PC-3 (cell line): ENCODE measurements at regions not wholly inside any gene's neighbourhood (a gene's known extent, or its start where the extent isn't known, plus 50 kb on each side); places are given as distances from the start of the nearest gene placed in this dataset.

Experiments used
- CTCF ChIP-seq: fragments of 300-600 bp; sonication (generic); conservative IDR thresholded peaks from 2 replicates; pipeline ENCODE4 v1.5.1; 2017; ENCODE audit warnings: antibody characterized with exemption, low read depth, mild to moderate bottlenecking, low read length
- EZH2 ChIP-seq: fragments of 300-600 bp; sonication (generic); IDR thresholded peaks from one replicate; pipeline ENCODE4 v1.6.1; 2017; ENCODE audit warnings: antibody characterized with exemption, mild to moderate bottlenecking, low read length; ENCODE audit not compliant: unreplicated experiment
- EZH2phosphoT487 ChIP-seq: fragments of 300-600 bp; sonication (generic); IDR thresholded peaks from 2 replicates; pipeline ENCODE4 v1.6.1; 2018; ENCODE audit warnings: mild to moderate bottlenecking, antibody characterized with exemption, low read length, borderline replicate concordance

- TF ChIP-seq CTCF (no peak), EZH2 (no peak), EZH2phosphoT487 (no peak)
Observed at GRCh38 chr3:168331756-168332155, 236.0 kb upstream of the GOLIM4 start.
